Trophoblast cell (in vitro differentiated cells and primary cell): ENCODE measurements at regions not wholly inside any gene's neighbourhood (a gene's known extent, or its start where the extent isn't known, plus 50 kb on each side); places are given as distances from the start of the nearest gene placed in this dataset.

Experiments used
- DNase-seq, 2 donors: peaks; one replicate each; pipeline ENCODE4 v3.0.0-alpha.2; 2016
- H2AFZ ChIP-seq: 2 replicates; pipeline ENCODE4 v1.6.1; 2013; ENCODE audit warnings: low read length, moderate library complexity, mild to moderate bottlenecking; ENCODE audit not compliant: insufficient read depth, poor library complexity
- H2AK5ac ChIP-seq: 2 replicates; pipeline ENCODE4 v1.6.1; 2013; ENCODE audit warnings: mild to moderate bottlenecking, low read length
- H2BK120ac ChIP-seq: 2 replicates; pipeline ENCODE4 v1.6.1; 2013; ENCODE audit warnings: low read length, mild to moderate bottlenecking, moderate library complexity; ENCODE audit not compliant: insufficient read depth, poor library complexity
- H2BK12ac ChIP-seq: 2 replicates; pipeline ENCODE4 v1.6.1; 2013; ENCODE audit warnings: mild to moderate bottlenecking, low read length, moderate library complexity
- H2BK5ac ChIP-seq: 2 replicates; pipeline ENCODE4 v1.6.1; 2013; ENCODE audit warnings: low read length, low read depth, moderate library complexity, mild to moderate bottlenecking; ENCODE audit not compliant: poor library complexity
- H3K14ac ChIP-seq: 2 replicates; pipeline ENCODE4 v1.6.1; 2013; ENCODE audit warnings: mild to moderate bottlenecking, low read length
- H3K18ac ChIP-seq: 2 replicates; pipeline ENCODE4 v1.6.1; 2013; ENCODE audit warnings: mild to moderate bottlenecking, low read length
- H3K23ac ChIP-seq: 2 replicates; pipeline ENCODE4 v1.6.1; 2013; ENCODE audit warnings: low read length
- H3K27ac ChIP-seq: 2 replicates; pipeline ENCODE4 v1.5.1; 2013; ENCODE audit warnings: low read depth, mild to moderate bottlenecking, inconsistent platforms, low read length, moderate library complexity
- H3K27me3 ChIP-seq: 2 replicates; pipeline ENCODE4 v1.6.1; 2013; ENCODE audit warnings: inconsistent platforms, mild to moderate bottlenecking, low read length, moderate library complexity; ENCODE audit not compliant: insufficient read depth
- H3K36me3 ChIP-seq, 2 experiments: 1 replicate in 1 of 2; 2 replicates in 1 of 2; pipeline ENCODE4 v1.6.1; 2013; ENCODE audit warnings: low read length in 2 of 2, mild to moderate bottlenecking in 2 of 2, moderate library complexity in 1 of 2; ENCODE audit not compliant: insufficient read depth in 2 of 2, control insufficient read depth in 1 of 2
- H3K4ac ChIP-seq: 2 replicates; pipeline ENCODE4 v1.6.1; 2013; ENCODE audit warnings: low read depth, mild to moderate bottlenecking, low read length, moderate library complexity
- H3K4me1 ChIP-seq, 2 experiments: 1 replicate in 1 of 2; 2 replicates in 1 of 2; pipeline ENCODE4 v1.6.1; 2013; ENCODE audit warnings: low read length in 2 of 2, mild to moderate bottlenecking in 2 of 2, moderate library complexity in 1 of 2; ENCODE audit not compliant: insufficient read depth in 2 of 2, control insufficient read depth in 1 of 2
- H3K4me2 ChIP-seq: 2 replicates; pipeline ENCODE4 v1.6.1; 2013; ENCODE audit warnings: inconsistent platforms, mild to moderate bottlenecking, low read length, moderate library complexity
- H3K4me3 ChIP-seq: 2 replicates; pipeline ENCODE4 v1.5.1; 2013; ENCODE audit warnings: mild to moderate bottlenecking, low read depth, low read length, inconsistent platforms
- H3K79me1 ChIP-seq: one replicate; pipeline ENCODE4 v1.6.1; 2013; ENCODE audit warnings: low read length
- H3K79me2 ChIP-seq: 2 replicates; pipeline ENCODE4 v1.6.1; 2013; ENCODE audit warnings: low read length, mild to moderate bottlenecking; ENCODE audit not compliant: control insufficient read depth, insufficient read depth, poor library complexity
- H3K9ac ChIP-seq: 2 replicates; pipeline ENCODE4 v1.6.1; 2013; ENCODE audit warnings: mild to moderate bottlenecking, low read length
- H3K9me3 ChIP-seq: 2 replicates; pipeline ENCODE4 v1.6.1; 2013; ENCODE audit warnings: low read depth, mild to moderate bottlenecking, control low read depth, inconsistent platforms, low read length; ENCODE audit not compliant: insufficient read depth
- H4K12ac ChIP-seq: 2 replicates; pipeline ENCODE4 v1.6.1; 2013; ENCODE audit warnings: low read depth, mild to moderate bottlenecking, low read length, moderate library complexity
- H4K8ac ChIP-seq: 2 replicates; pipeline ENCODE4 v1.6.1; 2013; ENCODE audit warnings: low read depth, mild to moderate bottlenecking, low read length, moderate library complexity
- H4K91ac ChIP-seq: one replicate; pipeline ENCODE4 v1.6.1; 2013; ENCODE audit warnings: low read depth, mild to moderate bottlenecking, low read length, moderate library complexity
- WGBS: extraction: QIAGEN DNeasy Blood & Tissue Kit; methylation state at CpG from one replicate; pipeline ENCODE4 v1.1.7; 2013; ENCODE audit warnings: missing lambda C conversion rate; ENCODE audit not compliant: insufficient read length, insufficient coverage; ENCODE audit errors: extremely low coverage; 5-methylcytosine and 5-hydroxymethylcytosine counted together

DNA sequence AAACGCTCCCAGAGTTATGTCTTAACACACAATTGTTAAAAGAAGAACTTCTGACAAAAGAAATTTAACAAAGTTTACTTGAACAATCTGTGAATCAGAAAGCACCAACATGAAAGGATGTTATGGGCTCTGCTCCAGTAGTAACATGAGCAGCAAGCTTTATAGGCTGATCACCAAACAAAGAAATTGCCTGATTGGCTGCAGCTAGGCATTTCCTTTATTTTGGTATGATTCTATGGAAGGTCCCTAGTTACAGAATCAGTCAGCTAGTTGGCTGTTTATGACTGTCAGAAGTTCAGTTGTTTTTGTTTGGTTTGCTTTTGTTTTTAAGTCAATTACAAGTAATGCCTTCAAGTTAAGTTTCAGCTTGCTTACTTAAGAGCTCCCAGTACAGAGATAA is 102.4 kb upstream of the SMC2 start:
- no peak overlapping the region for H3K4ac ChIP-seq
- no peak overlapping the region for H3K14ac ChIP-seq
- no CpG with 5 or more reads among the region's 1 CpG for WGBS

DNA sequence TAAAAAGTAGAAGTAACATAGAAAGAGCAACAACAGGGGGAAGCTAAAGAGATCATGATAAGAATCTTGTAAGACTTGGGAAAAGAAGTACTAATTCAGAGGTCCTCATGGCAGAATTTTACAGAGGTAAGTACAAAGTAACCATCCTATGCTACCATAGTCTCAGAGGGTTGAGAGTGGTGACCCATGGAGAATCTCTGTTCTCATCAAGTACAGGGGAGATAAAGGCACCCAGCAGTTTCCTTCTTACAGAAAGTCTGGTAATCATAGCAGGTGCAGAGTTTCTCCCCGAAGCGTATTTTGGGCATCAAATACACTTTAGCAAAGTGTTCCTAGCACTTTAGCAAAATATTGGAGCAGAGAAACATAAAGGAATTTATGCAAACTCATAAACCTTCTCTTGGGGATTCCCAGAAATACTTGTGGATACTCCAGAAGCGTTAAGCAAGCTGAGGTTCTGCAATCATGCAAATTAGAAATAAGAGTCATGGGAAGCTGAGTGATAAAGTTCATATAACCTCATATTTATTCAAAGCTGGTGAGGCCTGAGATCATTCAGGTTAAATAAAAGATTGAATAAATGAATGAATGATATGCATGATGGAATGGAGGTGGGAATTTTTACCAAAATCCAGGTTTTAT is 101.0 kb upstream of the SMC2 start:
- Histone ChIP-seq H3K79me1 (no peaks in the 10 kb centered on the region), H2AK5ac (no peak overlapping the region), H2AFZ (no peak overlapping the region), H2BK12ac (no peak overlapping the region), H3K79me2 (no peaks in the 10 kb centered on the region), H3K36me3 (no peaks in the 10 kb centered on the region), H3K4me3 (no peak overlapping the region), H3K23ac (no peak overlapping the region), H4K8ac (no peak overlapping the region), H3K4me2 (no peak overlapping the region), H4K91ac (no peak overlapping the region), H3K9me3 (no peaks in the 10 kb centered on the region), H3K27ac (no peak overlapping the region), H3K18ac (no peak overlapping the region), H3K9ac (no peak overlapping the region), H3K27me3 (no peaks in the 10 kb centered on the region), H3K14ac (no peak overlapping the region), H2BK120ac (no peak overlapping the region), H3K4me1 (no peaks in the 10 kb centered on the region), H2BK5ac (no peak overlapping the region), H3K4ac (no peak overlapping the region), H4K12ac (no peak overlapping the region)
- no peak for DNase-seq
- no CpG with 5 or more reads among the region's 3 CpGs for WGBS

More for the DNA sequence above, 102.4 kb upstream of the SMC2 start:
- Histone ChIP-seq H3K27ac (no peak overlapping the region), H2AK5ac (no peak overlapping the region), H3K79me2 (no peaks in the 10 kb centered on the region), H3K9ac (no peak overlapping the region), H3K4me2 (no peak overlapping the region), H3K79me1 (no peaks in the 10 kb centered on the region), H3K23ac (no peak overlapping the region), H3K4me3 (no peak overlapping the region), H3K27me3 (no peaks in the 10 kb centered on the region), H2BK120ac (no peak overlapping the region), H2BK5ac (no peak overlapping the region), H3K18ac (no peak overlapping the region), H2BK12ac (no peak overlapping the region), H4K8ac (no peak overlapping the region), H4K91ac (no peak overlapping the region), H3K36me3 (no peaks in the 10 kb centered on the region), H2AFZ (no peak overlapping the region), H4K12ac (no peak overlapping the region), H3K9me3 (no peaks in the 10 kb centered on the region), H3K4me1 (no peaks in the 10 kb centered on the region)
- DNase-seq = no peak

- H3K27ac ChIP-seq = no peak overlapping the region
- no peak overlapping the region for H3K4me2 ChIP-seq
- no CpG with 5 or more reads among the region's 3 CpGs for WGBS
- H2BK12ac ChIP-seq = no peak overlapping the region
- H3K9me3 ChIP-seq = no peaks in the 10 kb centered on the region
- H4K12ac ChIP-seq = no peak overlapping the region
- H2AK5ac ChIP-seq = no peak overlapping the region
- H4K8ac ChIP-seq = no peak overlapping the region
- H3K79me1 ChIP-seq = no peaks in the 10 kb centered on the region
- no peak overlapping the region for H2BK5ac ChIP-seq
- no peaks in the 10 kb centered on the region for H3K4me1 ChIP-seq
- H3K79me2 ChIP-seq = no peaks in the 10 kb centered on the region
- H3K23ac ChIP-seq = no peak overlapping the region
- H3K4me3 ChIP-seq = no peak overlapping the region
- H3K4ac ChIP-seq = no peak overlapping the region
- no peak overlapping the region for H3K14ac ChIP-seq
- no peak overlapping the region for H4K91ac ChIP-seq
- no peak overlapping the region for H3K9ac ChIP-seq
- H3K27me3 ChIP-seq = no peaks in the 10 kb centered on the region
- no peaks in the 10 kb centered on the region for H3K36me3 ChIP-seq
- no peak for DNase-seq
- H2AFZ ChIP-seq = no peak overlapping the region
- H3K18ac ChIP-seq = no peak overlapping the region
- H2BK120ac ChIP-seq = no peak overlapping the region
These were observed 96.2 kb upstream of the SMC2 start for GRCh38 chr9:103997856-103998370.

DNA sequence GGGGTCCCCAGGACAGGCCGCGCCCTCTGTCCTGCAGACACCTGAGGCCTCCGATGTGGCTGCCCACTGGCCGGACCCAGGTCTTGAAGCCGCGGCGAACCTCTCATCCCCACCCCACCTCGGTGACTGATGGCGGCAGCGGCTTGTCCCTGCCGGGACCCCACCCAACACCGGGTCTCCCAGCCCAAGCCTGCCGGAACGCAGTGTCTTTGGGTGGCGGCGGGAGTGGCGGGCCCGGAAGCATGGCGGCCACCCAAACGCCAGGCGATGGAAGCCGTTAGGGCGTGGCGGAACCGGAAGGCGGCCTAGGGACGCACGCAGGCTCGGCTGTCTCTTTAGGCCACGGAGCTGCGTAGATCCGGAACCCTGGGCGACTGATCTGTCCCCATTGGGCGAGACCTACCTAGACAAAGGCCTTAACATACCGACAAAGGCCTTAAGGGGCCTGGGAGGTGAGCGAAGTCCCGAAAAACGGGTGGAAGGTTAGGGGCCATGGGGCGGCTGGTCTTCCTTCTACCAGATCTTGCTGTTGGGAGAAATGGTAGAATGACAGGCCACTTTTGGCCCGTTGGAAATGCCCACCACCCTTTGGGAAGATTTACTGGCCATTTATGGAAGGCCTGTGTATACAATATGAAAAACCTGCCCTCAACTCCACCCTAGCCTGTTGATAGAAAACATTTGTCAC is 94.6 kb upstream of the SMC2 start:
- H2AFZ ChIP-seq = no peak overlapping the region
- H3K4me3 ChIP-seq = no peak overlapping the region
- H2BK5ac ChIP-seq = no peak overlapping the region
- H3K79me1 ChIP-seq = no peaks in the 10 kb centered on the region
- no peak overlapping the region for H3K4ac ChIP-seq
- H4K12ac ChIP-seq = no peak overlapping the region
- no peak overlapping the region for H3K18ac ChIP-seq
- no peak overlapping the region for H3K27ac ChIP-seq
- no peak overlapping the region for H2BK120ac ChIP-seq
- no peak overlapping the region for H3K4me2 ChIP-seq
- H3K79me2 ChIP-seq = no peaks in the 10 kb centered on the region
- no peak overlapping the region for H3K14ac ChIP-seq
- no peaks in the 10 kb centered on the region for H3K36me3 ChIP-seq
- WGBS = no CpG with 5 or more reads among the region's 40 CpGs
- no peaks in the 10 kb centered on the region for H3K9me3 ChIP-seq
- no peak overlapping the region for H2BK12ac ChIP-seq
- no peak for DNase-seq
- H3K27me3 ChIP-seq = no peaks in the 10 kb centered on the region
- H4K91ac ChIP-seq = no peak overlapping the region
- H3K4me1 ChIP-seq = no peaks in the 10 kb centered on the region
- H3K9ac ChIP-seq = no peak overlapping the region
- H4K8ac ChIP-seq = no peak overlapping the region
- no peak overlapping the region for H3K23ac ChIP-seq
- H2AK5ac ChIP-seq = no peak overlapping the region
